Aorta (tissue), 5 donors: ENCODE measurements at regions not wholly inside any gene's neighbourhood (a gene's known extent, or its start where the extent isn't known, plus 50 kb on each side); places are given as distances from the start of the nearest gene placed in this dataset.

Experiments
- ATAC-seq: fragments of 200-7000 bp; cut with Tn5 transposase; one replicate; pipeline ENCODE4 v1.9.1; 2022; ENCODE audit warnings: moderate library complexity; ENCODE audit not compliant: low FRiP score
- DNase-seq, 2 donors: peaks; one replicate each; pipeline ENCODE4 v3.0.0-alpha.2; 2020
- H3K27ac ChIP-seq, 2 donors: one replicate each; pipeline ENCODE4 v1.5.1; 2013; ENCODE audit warnings: low read length in 2 of 2, mild to moderate bottlenecking in 2 of 2, moderate library complexity in 2 of 2, control low read depth in 1 of 2, inconsistent platforms in 1 of 2, low read depth in 1 of 2
- H3K27me3 ChIP-seq, 2 donors: one replicate each; pipeline ENCODE4 v1.6.1; 2013; ENCODE audit warnings: control low read depth in 1 of 2, low read length in 1 of 2, mild to moderate bottlenecking in 1 of 2, moderate library complexity in 1 of 2; ENCODE audit not compliant: insufficient read depth in 2 of 2, control insufficient read depth in 1 of 2
- H3K36me3 ChIP-seq, 2 donors: one replicate each; pipeline ENCODE4 v1.6.1; 2013; ENCODE audit warnings: control low read depth in 1 of 2, low read length in 1 of 2, mild to moderate bottlenecking in 1 of 2; ENCODE audit not compliant: insufficient read depth in 2 of 2, control insufficient read depth in 1 of 2
- H3K4me1 ChIP-seq, 2 donors: one replicate each; pipeline ENCODE4 v1.6.1; 2013; ENCODE audit warnings: low read length in 2 of 2, control low read depth in 1 of 2, mild to moderate bottlenecking in 1 of 2, moderate library complexity in 1 of 2; ENCODE audit not compliant: insufficient read depth in 2 of 2, control insufficient read depth in 1 of 2
- H3K4me3 ChIP-seq, 2 donors: one replicate each; pipeline ENCODE4 v1.5.1; 2013; ENCODE audit warnings: low read length in 2 of 2, control low read depth in 1 of 2, mild to moderate bottlenecking in 1 of 2
- H3K9me3 ChIP-seq: one replicate; pipeline ENCODE4 v1.6.1; 2013; ENCODE audit warnings: mild to moderate bottlenecking, low read length; ENCODE audit not compliant: control insufficient read depth
- WGBS, 2 donors: extraction: QIAGEN DNeasy Blood & Tissue Kit; methylation state at CpG; one replicate each; pipeline ENCODE4 v1.1.7; 2013; 5-methylcytosine and 5-hydroxymethylcytosine counted together
- intact Hi-C, 2 donors: fragments of 100-400 bp; cut with DNase I; formaldehyde crosslinking; loops; one replicate each; pipeline versions ENCODE4 v1.14.2 to v1.15.0; 2022
- donor health status: healthy with polysubstance abuse.
- donor health status: Bipolar disorder and iron deficiency.
- donor health status: DM: no; HTN: no; CAD: no.
- donor health status: DM: no; HTN: no; CAD: no.
- donor health status: DM: yes; HTN: yes; CAD: no.

- WGBS, 2 donors, result 95 to 98% methylated on average over 7 of the region's 7 CpGs
- Histone ChIP-seq H3K36me3 (no peaks in the 10 kb centered on the region), H3K27ac (no peak overlapping the region), H3K9me3 (no peaks in the 10 kb centered on the region), H3K27me3 (no peaks in the 10 kb centered on the region), H3K4me1 (no peaks in the 10 kb centered on the region), H3K4me3 (no peak overlapping the region)
- intact Hi-C loops, result no loop called here
- ATAC-seq, result no peak
- peak in 1 of 2 donors; percentile 11 for DNase-seq
Measured at GRCh38 chr1:47692196-47692595, 254.4 kb downstream of the FOXD2 start.

GRCh38 chr1:47693115-47693514 is 255.3 kb downstream of the FOXD2 start:
- intact Hi-C loops, result no loop called here
- peak in 1 of 2 donors; percentile 45 for DNase-seq
- WGBS, 2 donors, result 94 to 96% methylated on average over 8 of the region's 8 CpGs
- Histone ChIP-seq H3K4me1 (no peaks in the 10 kb centered on the region), H3K9me3 (no peaks in the 10 kb centered on the region), H3K36me3 (no peaks in the 10 kb centered on the region), H3K27ac (no peak overlapping the region), H3K4me3 (no peak overlapping the region), H3K27me3 (no peaks in the 10 kb centered on the region)
- no peak for ATAC-seq

GRCh38 chr1:47694011-47694890 is 256.4 kb downstream of the FOXD2 start:
- Histone ChIP-seq H3K9me3 (no peaks in the 10 kb centered on the region), H3K27me3 (no peaks in the 10 kb centered on the region), H3K27ac (no peak overlapping the region), H3K36me3 (no peaks in the 10 kb centered on the region), H3K4me3 (no peak overlapping the region), H3K4me1 (no peaks in the 10 kb centered on the region)
- intact Hi-C loops, result no loop called here
- ATAC-seq (no peak), DNase-seq (peak in 1 of 2 donors; percentile 55)
- 87 to 88% methylated on average over 14 of the region's 14 CpGs for WGBS, 2 donors

GRCh38 chr1:47696404-47696736 is 258.5 kb downstream of the FOXD2 start:
- no peaks in the 10 kb centered on the region for H3K36me3 ChIP-seq
- H3K27me3 ChIP-seq, result no peaks in the 10 kb centered on the region
- H3K27ac ChIP-seq, result no peak overlapping the region
- DNase-seq, result no peak
- intact Hi-C loops, result no loop called here
- no peak for ATAC-seq
- H3K4me3 ChIP-seq, result no peak overlapping the region
- no peaks in the 10 kb centered on the region for H3K9me3 ChIP-seq
- 94 to 100% methylated on average over 1 of the region's 1 CpG for WGBS, 2 donors
- H3K4me1 ChIP-seq, result no peaks in the 10 kb centered on the region

- H3K9me3 ChIP-seq, result no peaks in the 10 kb centered on the region
- no peak overlapping the region for H3K27ac ChIP-seq
- ATAC-seq (no peak), DNase-seq (peak in 1 of 2 donors; percentile 39)
- no peak overlapping the region for H3K4me3 ChIP-seq
- 95 to 97% methylated on average over 6 of the region's 6 CpGs for WGBS, 2 donors
- intact Hi-C loops, result no loop called here
- no peaks in the 10 kb centered on the region for H3K27me3 ChIP-seq
- H3K36me3 ChIP-seq, result no peaks in the 10 kb centered on the region
- no peaks in the 10 kb centered on the region for H3K4me1 ChIP-seq
Measured at GRCh38 chr1:47696737-47697441, 259.0 kb downstream of the FOXD2 start.

GRCh38 chr1:47697616-47698335 is 259.9 kb downstream of the FOXD2 start:
- intact Hi-C loops, result no loop called here
- DNase-seq (peak in 1 of 2 donors; percentile 35), ATAC-seq (no peak)
- Histone ChIP-seq H3K27ac (no peak overlapping the region), H3K36me3 (no peaks in the 10 kb centered on the region), H3K4me3 (no peak overlapping the region), H3K4me1 (no peaks in the 10 kb centered on the region), H3K27me3 (no peaks in the 10 kb centered on the region), H3K9me3 (no peaks in the 10 kb centered on the region)
- 95 to 96% methylated on average over 7 of the region's 7 CpGs for WGBS, 2 donors

- no peaks in the 10 kb centered on the region for H3K4me1 ChIP-seq
- no peak overlapping the region for H3K27ac ChIP-seq
- intact Hi-C loops, result loop anchor here (5.0 to 10.0 kb wide), 2 partner anchors 262 to 515 kb away; partner anchors contain the start of gene FOXD2 (in 1 of the 2)
- no peak overlapping the region for H3K4me3 ChIP-seq
- WGBS, 2 donors, result 73 to 77% methylated on average over 5 of the region's 5 CpGs
- H3K27me3 ChIP-seq, result no peaks in the 10 kb centered on the region
- no peak for ATAC-seq
- no peaks in the 10 kb centered on the region for H3K9me3 ChIP-seq
- peak in 1 of 2 donors; percentile 9 for DNase-seq
- no peaks in the 10 kb centered on the region for H3K36me3 ChIP-seq
Measured at GRCh38 chr1:47699492-47700235, 261.8 kb downstream of the FOXD2 start.

- DNase-seq, result no peak
- ATAC-seq, result no peak
- WGBS, 2 donors, result 96 to 97% methylated on average over 2 of the region's 2 CpGs
Measured at GRCh38 chr1:47701283-47701682, 263.4 kb downstream of the FOXD2 start.

More at GRCh38 chr1:47701283-47701682, 263.4 kb downstream of the FOXD2 start:
- Histone ChIP-seq H3K27ac (no peak overlapping the region), H3K9me3 (no peaks in the 10 kb centered on the region), H3K36me3 (no peaks in the 10 kb centered on the region), H3K27me3 (no peaks in the 10 kb centered on the region), H3K4me1 (no peaks in the 10 kb centered on the region), H3K4me3 (no peak overlapping the region)
- intact Hi-C loops, result loop anchor here (5.0 to 10.0 kb wide), 2 partner anchors 264 to 516 kb away; partner anchors contain the start of gene FOXD2 (in 1 of the 2)
